Neural progenitor cell (in vitro differentiated cells): ENCODE measurements at regions not wholly inside any gene's neighbourhood (a gene's known extent, or its start where the extent isn't known, plus 50 kb on each side); places are given as distances from the start of the nearest gene placed in this dataset.
"Not testable (repeated sequence)": the region's sequence is repeated elsewhere in the genome, so short reads cannot be mapped to it uniquely, and the experiment has no call there.

Experiments used
- EZH2 ChIP-seq: fragments of 200-600 bp; sonication (generic); IDR thresholded peaks from 2 replicates; pipeline ENCODE4 v1.6.1; 2017; ENCODE audit warnings: antibody characterized with exemption, mild to moderate bottlenecking, moderate library complexity
- EZH2phosphoT487 ChIP-seq: fragments of 200-600 bp; sonication (generic); IDR thresholded peaks from 2 replicates; pipeline ENCODE4 v1.6.1; 2017; ENCODE audit warnings: antibody characterized with exemption

DNA sequence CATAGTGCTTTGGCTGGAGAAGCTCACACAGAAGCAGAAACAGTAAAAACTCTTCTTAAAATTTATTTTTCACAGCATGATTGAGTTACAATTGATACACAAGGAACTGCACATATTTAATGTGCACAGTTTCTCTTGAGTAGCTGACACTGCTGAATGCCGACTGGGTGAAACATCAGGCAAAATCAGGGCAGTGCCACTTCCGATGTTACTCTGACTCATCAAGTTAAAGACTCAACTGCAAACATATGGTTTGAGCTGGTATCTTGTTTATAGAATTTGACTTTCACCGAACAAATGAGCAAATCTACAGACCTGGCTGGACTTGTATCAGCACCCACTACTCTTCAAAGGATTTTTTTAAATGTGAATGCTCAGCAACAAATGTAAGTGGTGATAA lies 92.0 kb upstream of the IGFBPL1 start:
- TF ChIP-seq EZH2phosphoT487, EZH2: not testable (repeated sequence)
